GM10266 (cell line): ENCODE measurements at regions not wholly inside any gene's neighbourhood (a gene's known extent, or its start where the extent isn't known, plus 50 kb on each side); places are given as distances from the start of the nearest gene placed in this dataset.
A peak's percentile ranks its signal among the peaks of the same experiment; 100 is the strongest.

Experiments used
- DNase-seq: peaks from one replicate; pipeline ENCODE4 v3.0.0; 2012; ENCODE audit errors: extremely low spot score
- TF ChIP-seq, protein P1 (sequence below): IDR thresholded peaks from 2 replicates; pipeline ENCODE4 v1.5.1; 2012; ENCODE audit warnings: mild to moderate bottlenecking, low read depth; ENCODE audit not compliant: control insufficient read depth, insufficient read depth; ENCODE audit errors: missing control alignments

DNA sequence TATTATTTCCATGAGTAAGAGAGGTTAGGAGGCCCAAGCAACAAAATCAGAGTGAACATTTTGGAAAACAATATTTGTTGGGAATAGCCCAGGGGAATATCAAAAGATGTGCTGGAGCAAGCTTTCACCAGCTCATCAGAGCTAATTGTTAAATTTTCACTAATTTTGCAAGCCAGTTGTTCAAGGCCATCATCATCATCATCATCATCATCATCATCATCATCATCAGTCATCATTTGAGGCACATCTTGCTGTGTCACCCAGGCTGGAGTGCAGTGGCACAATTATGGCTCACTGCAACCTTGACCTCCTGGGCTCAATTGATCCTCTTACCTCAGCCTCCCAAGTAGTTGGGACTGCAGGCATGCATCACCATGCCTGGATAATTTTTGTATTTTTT is 350.5 kb upstream of the MEF2C start:
- no peak for DNase-seq
- TF ChIP-seq, protein P1, sequence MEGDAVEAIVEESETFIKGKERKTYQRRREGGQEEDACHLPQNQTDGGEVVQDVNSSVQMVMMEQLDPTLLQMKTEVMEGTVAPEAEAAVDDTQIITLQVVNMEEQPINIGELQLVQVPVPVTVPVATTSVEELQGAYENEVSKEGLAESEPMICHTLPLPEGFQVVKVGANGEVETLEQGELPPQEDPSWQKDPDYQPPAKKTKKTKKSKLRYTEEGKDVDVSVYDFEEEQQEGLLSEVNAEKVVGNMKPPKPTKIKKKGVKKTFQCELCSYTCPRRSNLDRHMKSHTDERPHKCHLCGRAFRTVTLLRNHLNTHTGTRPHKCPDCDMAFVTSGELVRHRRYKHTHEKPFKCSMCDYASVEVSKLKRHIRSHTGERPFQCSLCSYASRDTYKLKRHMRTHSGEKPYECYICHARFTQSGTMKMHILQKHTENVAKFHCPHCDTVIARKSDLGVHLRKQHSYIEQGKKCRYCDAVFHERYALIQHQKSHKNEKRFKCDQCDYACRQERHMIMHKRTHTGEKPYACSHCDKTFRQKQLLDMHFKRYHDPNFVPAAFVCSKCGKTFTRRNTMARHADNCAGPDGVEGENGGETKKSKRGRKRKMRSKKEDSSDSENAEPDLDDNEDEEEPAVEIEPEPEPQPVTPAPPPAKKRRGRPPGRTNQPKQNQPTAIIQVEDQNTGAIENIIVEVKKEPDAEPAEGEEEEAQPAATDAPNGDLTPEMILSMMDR, result no peak

DNA sequence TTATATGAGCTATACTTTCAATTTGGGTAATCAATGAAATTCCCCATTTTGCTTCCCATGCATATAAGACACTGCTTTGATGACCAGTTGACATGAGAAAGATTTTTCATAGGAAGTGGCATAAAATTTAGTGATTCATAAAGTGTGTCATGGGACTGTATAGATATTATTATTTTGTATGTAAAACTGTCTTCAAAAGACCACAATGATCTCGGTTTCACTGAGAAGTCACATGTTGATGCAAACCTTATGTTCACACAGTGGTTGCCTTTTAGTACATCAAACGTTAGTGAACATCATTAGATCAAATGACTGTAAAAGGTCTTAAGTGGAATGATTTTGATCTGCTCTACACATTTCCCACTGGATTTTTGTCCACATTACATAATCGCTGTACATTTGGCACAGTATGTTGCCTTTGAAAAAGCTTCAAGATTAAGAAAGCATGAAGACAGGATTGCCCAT is 349.2 kb upstream of the MEF2C start:
- peak; percentile 45 for DNase-seq
- TF ChIP-seq, protein P1, result no peak

GRCh38 chr5:89230178-89230577 is 347.2 kb upstream of the MEF2C start:
- DNase-seq, result no peak
- TF ChIP-seq, protein P1, result no peak

DNA sequence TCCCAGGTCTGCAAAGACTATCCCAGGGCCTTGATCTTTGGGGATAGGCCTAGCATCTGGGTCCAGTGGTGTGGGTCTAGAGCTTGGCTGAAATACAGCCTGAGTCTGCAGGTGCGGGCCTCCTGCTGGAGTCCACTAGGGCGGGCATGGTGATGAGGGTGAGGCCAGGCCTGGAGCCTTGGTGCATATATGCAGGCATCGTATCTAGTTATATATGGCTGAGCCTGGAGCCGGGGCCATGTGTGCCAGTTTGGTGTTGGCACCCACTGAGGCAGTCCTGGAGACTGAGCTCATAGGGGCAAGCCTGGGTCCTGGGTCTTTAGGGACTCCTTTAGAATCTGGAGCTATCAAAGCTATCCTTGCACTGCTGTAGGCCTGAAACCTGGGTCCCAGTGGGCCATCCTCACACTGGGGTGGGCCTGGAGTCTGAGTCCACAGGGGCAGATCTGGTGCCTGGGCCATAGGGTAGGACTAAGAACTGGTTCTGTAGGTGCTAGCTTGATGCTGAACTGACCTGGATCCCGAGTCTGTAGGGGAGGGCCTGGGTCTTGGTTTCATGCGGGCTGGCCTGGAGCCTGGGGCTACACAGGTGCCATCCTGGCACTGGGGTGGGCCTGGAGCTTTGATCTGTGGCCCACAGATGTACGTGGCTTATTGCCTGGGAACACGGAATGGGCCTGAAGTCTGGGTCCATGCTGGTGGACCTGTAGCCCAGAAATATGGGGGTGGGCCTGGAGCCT is 346.5 kb upstream of the MEF2C start:
- no peak for DNase-seq
- TF ChIP-seq, protein P1, result no peak

DNA sequence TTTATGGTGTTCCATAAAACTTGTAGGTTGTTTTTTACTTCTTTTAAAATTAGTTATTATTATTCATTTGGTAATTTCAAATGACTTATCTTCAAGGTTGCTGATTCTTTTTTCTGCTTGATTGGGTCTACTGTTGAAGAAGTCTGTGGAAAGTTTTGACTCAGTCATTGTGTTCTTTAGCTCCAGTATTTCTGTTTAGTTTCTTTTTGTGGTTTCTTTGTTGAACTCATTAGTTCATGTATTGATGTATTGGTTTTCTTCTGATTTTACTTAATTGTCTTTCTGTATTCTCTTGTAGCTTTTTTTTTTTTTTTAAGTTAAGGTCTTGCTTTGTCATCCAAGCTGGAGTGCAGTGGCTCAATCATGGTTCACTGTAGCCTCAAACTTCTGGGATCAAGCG is 345.4 kb upstream of the MEF2C start:
- TF ChIP-seq, protein P1, result no peak

GRCh38 chr5:89218364-89218763 is 335.4 kb upstream of the MEF2C start:
- DNase-seq, result no peak
- TF ChIP-seq, protein P1, result no peak

More for the DNA sequence above, 345.4 kb upstream of the MEF2C start:
- no peak for DNase-seq

DNA sequence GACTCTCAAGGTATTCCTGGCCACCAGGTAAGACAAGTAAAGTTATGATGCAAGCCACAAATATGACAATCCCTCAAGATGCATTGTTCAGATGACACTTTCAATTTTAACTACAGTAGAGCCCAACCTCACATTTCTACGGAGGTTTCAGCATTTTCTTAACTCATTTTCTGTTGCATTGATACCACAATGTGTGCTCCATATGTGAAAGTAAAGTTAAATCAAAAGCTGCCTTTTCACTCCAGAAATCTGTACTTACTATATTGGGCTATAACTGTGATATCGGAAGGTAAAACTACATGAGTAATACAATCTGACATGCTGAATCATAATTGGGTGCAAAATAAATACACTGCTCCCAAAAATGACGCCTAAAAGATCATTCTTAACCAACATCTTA is 333.6 kb upstream of the MEF2C start:
- no peak for DNase-seq
- TF ChIP-seq, protein P1, result no peak
